ENCODE measurements at regions not wholly inside any gene's neighbourhood (a gene's known extent, or its start where the extent isn't known, plus 50 kb on each side); places are given as distances from the start of the nearest gene placed in this dataset.

- H3K9me3 ChIP-seq (ENCODE audit: insufficient read depth, low read length, severe bottlenecking): no peaks in the 10 kb centered on the region
- no peak overlapping the region for H3K9ac ChIP-seq (ENCODE audit: low read depth, low read length)
- no peak for ATAC-seq (ENCODE audit: insufficient read depth, low read depth)
- no peak overlapping the region for H3K4me3 ChIP-seq (ENCODE audit: low read depth in 1 of 2, low read length in 2 of 2)
- H3K27ac ChIP-seq (ENCODE audit: low read length): no peak overlapping the region
- H3K36me3 ChIP-seq (ENCODE audit: insufficient read depth, low read length): no peaks in the 10 kb centered on the region
- H4K20me1 ChIP-seq (ENCODE audit: insufficient read depth, low read length): no peaks in the 10 kb centered on the region
- TF ChIP-seq CTCF (IDR thresholded peaks at IDR 0.05; ENCODE audit: borderline replicate concordance, extremely low read depth, low read length, poor library complexity, severe bottlenecking) (no peak), EZH2 (IDR thresholded peaks at IDR 0.05; ENCODE audit: borderline replicate concordance, low read depth, low read length, severe bottlenecking) (no peak)
- no peaks in the 10 kb centered on the region for H3K4me1 ChIP-seq (ENCODE audit: insufficient read depth, low read length)
- H2AFZ ChIP-seq (ENCODE audit: low read depth, low read length): no peak overlapping the region
- no peak for DNase-seq
- no peak overlapping the region for H3K4me2 ChIP-seq (ENCODE audit: insufficient read depth, low read length)
- no peaks in the 10 kb centered on the region for H3K79me2 ChIP-seq (ENCODE audit: insufficient read depth, low read length)
- no peaks in the 10 kb centered on the region for H3K27me3 ChIP-seq (ENCODE audit: insufficient read depth, low read length, poor library complexity)
Observed at GRCh38 chr5:162436055-162436454, 368.5 kb downstream of the GABRG2 start.

- Histone ChIP-seq H3K79me2 (ENCODE audit: insufficient read depth, low read length) (no peaks in the 10 kb centered on the region), H3K9me3 (ENCODE audit: insufficient read depth, low read length, severe bottlenecking) (no peaks in the 10 kb centered on the region), H3K27ac (ENCODE audit: low read length) (no peak overlapping the region), H3K9ac (ENCODE audit: low read depth, low read length) (no peak overlapping the region), H2AFZ (ENCODE audit: low read depth, low read length) (no peak overlapping the region), H3K4me1 (ENCODE audit: insufficient read depth, low read length) (no peaks in the 10 kb centered on the region), H3K36me3 (ENCODE audit: insufficient read depth, low read length) (no peaks in the 10 kb centered on the region), H3K4me2 (ENCODE audit: insufficient read depth, low read length) (no peak overlapping the region), H3K27me3 (ENCODE audit: insufficient read depth, low read length, poor library complexity) (no peaks in the 10 kb centered on the region), H3K4me3 (ENCODE audit: low read depth in 1 of 2, low read length in 2 of 2) (no peak overlapping the region), H4K20me1 (ENCODE audit: insufficient read depth, low read length) (no peaks in the 10 kb centered on the region)
- DNase-seq: no peak
- TF ChIP-seq CTCF (IDR thresholded peaks at IDR 0.05; ENCODE audit: borderline replicate concordance, extremely low read depth, low read length, poor library complexity, severe bottlenecking): no peak
- TF ChIP-seq EZH2 (IDR thresholded peaks at IDR 0.05; ENCODE audit: borderline replicate concordance, low read depth, low read length, severe bottlenecking): no peak
- no peak for ATAC-seq (ENCODE audit: insufficient read depth, low read depth)
Observed at GRCh38 chr5:162444129-162444762, 376.7 kb downstream of the GABRG2 start.

GRCh38 chr5:162456086-162456485, 388.5 kb downstream of the GABRG2 start:
- no peak for DNase-seq
- no peak overlapping the region for H3K4me3 ChIP-seq (ENCODE audit: low read depth in 1 of 2, low read length in 2 of 2)
- peaks cover 2% of the 10 kb centered on the region for H3K9me3 ChIP-seq (ENCODE audit: insufficient read depth, low read length, severe bottlenecking)
- TF ChIP-seq EZH2 (IDR thresholded peaks at IDR 0.05; ENCODE audit: borderline replicate concordance, low read depth, low read length, severe bottlenecking) (no peak), CTCF (IDR thresholded peaks at IDR 0.05; ENCODE audit: borderline replicate concordance, extremely low read depth, low read length, poor library complexity, severe bottlenecking) (no peak)
- no peaks in the 10 kb centered on the region for H3K4me1 ChIP-seq (ENCODE audit: insufficient read depth, low read length)
- H3K27me3 ChIP-seq (ENCODE audit: insufficient read depth, low read length, poor library complexity): no peaks in the 10 kb centered on the region
- no peaks in the 10 kb centered on the region for H4K20me1 ChIP-seq (ENCODE audit: insufficient read depth, low read length)
- H3K79me2 ChIP-seq (ENCODE audit: insufficient read depth, low read length): no peaks in the 10 kb centered on the region
- H3K36me3 ChIP-seq (ENCODE audit: insufficient read depth, low read length): no peaks in the 10 kb centered on the region
- no peak for ATAC-seq (ENCODE audit: insufficient read depth, low read depth)
- no peak overlapping the region for H3K27ac ChIP-seq (ENCODE audit: low read length)
- no peak overlapping the region for H2AFZ ChIP-seq (ENCODE audit: low read depth, low read length)
- H3K9ac ChIP-seq (ENCODE audit: low read depth, low read length): no peak overlapping the region
- H3K4me2 ChIP-seq (ENCODE audit: insufficient read depth, low read length): no peak overlapping the region

Measured in DND-41 (cell line).